NCI-H82 (cell line): ENCODE measurements at regions not wholly inside any gene's neighbourhood (a gene's known extent, or its start where the extent isn't known, plus 50 kb on each side); places are given as distances from the start of the nearest gene placed in this dataset.

Experiments used
- DNase-seq: peaks from one replicate; lab custom pipeline; 2025; lab: John Stamatoyannopoulos, UW

- no peak for DNase-seq
Measured at GRCh38 chr2:120401275-120402066, 55.5 kb downstream of the INHBB start.

DNA sequence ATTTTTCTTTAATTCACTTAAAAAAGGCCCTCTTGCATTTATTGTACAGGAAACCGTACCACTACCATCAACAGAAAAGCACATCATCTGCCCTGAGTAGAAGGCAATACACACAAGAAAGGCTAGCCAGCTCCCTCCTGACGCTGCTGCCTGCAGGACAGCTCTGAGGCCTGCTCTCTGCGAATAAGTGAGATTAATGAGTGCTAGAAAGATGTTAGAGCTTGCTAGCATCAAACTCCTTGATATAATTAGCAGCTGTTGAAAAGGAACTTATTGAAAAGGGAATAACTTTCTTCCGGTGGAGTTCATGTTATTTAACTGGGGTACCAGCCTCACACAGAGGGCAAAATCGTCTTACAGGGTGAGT, 56.1 kb downstream of the INHBB start:
- no peak for DNase-seq

GRCh38 chr2:120402508-120402907, 56.6 kb downstream of the INHBB start:
- DNase-seq = no peak

DNA sequence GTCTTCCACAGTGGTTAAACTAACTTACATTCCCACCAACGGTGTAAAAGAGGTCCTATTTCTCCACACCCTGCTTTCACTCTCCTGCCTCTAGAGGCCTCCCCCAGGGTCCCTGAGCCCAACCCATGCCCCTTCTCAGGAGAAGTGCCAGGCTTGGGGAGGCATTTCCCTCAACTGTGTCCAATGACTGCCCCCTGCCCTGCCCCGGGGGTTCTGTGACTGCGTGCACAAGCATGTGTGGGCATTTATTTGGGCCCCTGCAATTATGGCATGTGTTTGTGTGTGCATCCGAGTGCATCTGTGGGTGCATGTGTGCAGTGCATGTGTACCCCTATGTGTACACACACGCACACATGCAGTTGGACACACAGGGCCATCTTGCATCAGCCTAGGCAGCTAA, 57.3 kb downstream of the INHBB start:
- DNase-seq = no peak

- no peak for DNase-seq
Measured at GRCh38 chr2:120403676-120404075, 57.7 kb downstream of the INHBB start.

DNA sequence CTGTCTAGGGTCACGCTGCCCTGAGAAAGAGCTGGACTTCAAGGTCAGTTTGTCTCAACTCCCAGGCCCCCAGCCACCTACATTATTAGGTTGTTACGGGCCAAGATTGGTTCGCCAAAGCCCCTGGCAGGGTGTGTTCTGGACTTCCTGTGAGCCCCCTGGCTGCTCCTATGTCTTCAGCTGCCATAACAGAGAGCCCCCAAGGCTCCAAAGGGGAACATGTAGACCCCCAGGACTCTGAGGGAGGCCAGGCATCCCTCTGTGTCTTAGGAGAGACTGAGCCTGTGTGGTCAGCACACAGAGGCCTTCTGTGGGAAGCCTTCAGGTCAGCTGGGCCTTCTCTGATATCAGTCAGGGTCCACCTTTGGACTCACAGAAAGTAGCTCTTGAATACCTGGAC, 58.3 kb downstream of the INHBB start:
- no peak for DNase-seq

DNA sequence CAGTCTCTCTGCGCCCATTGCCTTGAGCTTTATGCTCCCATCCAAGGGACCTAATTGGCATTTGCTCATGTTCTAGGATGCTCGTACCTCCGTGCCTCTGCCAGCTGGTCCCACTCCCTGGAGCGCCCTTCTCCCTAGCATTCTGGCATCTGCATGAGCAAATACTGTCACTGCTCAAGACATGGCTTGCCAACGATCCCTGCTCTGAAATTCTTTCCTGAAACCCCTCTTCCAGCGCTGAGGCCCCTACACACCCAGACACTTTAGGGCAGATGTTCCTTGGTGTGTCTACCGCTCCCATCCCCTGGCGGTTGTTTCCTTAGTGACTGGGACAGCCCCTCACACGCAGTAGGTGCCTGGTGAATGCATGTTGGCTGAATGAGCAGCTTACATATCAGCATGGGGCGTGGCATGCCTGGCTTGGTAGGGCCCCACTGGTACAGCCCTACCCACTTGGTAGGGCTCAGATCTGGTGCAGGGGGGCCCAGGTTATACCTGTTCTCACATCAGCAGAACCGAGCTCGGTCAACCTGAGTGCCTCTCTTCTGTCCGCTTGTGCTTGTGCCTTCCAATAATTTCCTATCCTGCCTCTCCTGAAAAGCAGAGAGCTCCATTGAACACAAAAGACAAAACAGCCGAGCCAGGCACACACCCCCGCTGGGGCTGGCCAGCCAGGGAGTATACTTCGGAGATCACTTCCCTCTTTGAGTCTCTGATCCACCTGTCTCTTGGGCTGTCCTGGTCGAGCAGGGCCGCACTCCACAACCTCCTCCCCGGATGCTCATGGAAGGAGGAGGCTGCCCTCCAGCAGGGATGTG, 59.2 kb downstream of the INHBB start:
- no peak for DNase-seq

- DNase-seq = no peak
Measured at GRCh38 chr2:120405759-120406099, 59.8 kb downstream of the INHBB start.

DNA sequence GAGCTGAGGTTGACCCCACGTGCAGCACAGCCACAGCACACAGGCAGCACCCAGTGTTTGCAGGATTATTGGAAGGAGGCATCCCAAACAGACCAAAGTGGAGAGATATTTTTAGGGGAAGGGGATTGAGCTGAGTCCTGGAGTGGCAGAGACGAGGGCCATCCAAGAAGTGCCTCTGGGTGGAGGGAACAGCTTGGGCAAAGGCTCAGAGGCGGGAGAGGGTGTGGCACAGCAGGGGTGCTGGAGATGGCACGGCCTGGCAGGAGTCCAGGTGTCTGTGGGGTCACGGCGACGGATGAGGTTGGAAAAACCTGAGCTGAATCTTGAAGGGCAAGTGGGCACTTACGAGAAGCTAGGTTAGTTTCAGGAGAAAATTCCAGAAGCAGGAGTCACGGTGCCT, 60.6 kb downstream of the INHBB start:
- DNase-seq = no peak

- DNase-seq = no peak
Measured at GRCh38 chr2:120410487-120410886, 64.6 kb downstream of the INHBB start.

GRCh38 chr2:120415060-120415459, 69.1 kb downstream of the INHBB start:
- no peak for DNase-seq

GRCh38 chr2:120415728-120416509, 70.0 kb downstream of the INHBB start:
- DNase-seq = no peak

- DNase-seq = no peak
Measured at GRCh38 chr2:120418174-120418787, 72.3 kb downstream of the INHBB start.

DNA sequence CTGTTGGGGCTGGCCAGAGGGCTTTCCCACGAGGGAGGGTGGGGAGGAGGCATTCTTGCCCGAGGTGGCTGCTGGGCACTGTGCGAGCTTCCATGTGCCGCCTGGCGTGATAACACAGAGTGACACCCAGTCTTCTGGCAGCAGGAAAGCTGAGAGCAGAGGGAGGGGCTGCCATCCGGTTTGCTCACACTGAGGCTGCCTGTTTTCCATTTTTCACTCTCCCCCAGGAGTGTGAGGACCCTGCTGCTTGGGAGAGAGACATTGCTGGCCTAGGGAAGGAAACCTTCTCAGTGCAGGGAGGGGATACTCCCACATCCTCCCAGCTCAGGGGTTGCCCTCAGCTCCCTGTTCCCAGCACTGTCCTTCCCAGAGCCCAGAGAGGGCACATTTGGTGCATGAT, 73.1 kb downstream of the INHBB start:
- DNase-seq = no peak

GRCh38 chr2:120419955-120420354, 74.0 kb downstream of the INHBB start:
- no peak for DNase-seq

DNA sequence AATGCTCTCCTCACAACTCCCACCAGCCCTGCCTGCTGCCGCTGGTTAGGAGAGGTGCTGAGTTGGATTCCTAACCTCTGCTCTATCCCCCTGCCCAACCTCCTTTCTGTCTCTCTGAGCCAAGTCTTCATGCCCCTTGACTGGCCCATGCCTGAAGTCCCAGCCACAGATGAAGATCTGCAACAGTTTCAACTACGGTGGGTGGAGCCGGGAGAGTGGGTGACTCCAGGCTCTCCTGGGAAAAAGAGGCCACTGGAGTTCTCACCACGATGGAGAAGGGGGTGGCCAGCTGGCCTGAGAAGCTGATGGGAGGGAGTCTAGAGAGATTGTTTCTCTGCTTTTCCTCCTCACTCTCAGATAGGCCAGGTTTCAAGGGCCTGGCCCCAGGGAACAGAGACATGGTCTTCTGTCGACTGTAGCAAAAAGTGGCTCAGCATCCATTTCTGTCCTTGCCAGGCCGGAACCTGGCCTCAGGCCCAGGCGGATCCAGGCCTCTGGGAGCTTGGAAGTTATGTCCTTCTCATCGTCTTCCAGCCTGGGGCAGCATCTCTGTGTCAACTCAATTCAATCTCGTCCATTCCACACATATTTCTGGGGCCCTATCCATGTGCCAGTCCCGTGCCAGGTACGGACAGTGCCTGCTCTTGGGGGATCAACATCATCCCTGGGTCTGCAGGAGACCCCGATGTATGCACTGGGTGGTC, 75.3 kb downstream of the INHBB start:
- DNase-seq = no peak

- DNase-seq = no peak
Measured at GRCh38 chr2:120421830-120422175, 75.9 kb downstream of the INHBB start.

DNA sequence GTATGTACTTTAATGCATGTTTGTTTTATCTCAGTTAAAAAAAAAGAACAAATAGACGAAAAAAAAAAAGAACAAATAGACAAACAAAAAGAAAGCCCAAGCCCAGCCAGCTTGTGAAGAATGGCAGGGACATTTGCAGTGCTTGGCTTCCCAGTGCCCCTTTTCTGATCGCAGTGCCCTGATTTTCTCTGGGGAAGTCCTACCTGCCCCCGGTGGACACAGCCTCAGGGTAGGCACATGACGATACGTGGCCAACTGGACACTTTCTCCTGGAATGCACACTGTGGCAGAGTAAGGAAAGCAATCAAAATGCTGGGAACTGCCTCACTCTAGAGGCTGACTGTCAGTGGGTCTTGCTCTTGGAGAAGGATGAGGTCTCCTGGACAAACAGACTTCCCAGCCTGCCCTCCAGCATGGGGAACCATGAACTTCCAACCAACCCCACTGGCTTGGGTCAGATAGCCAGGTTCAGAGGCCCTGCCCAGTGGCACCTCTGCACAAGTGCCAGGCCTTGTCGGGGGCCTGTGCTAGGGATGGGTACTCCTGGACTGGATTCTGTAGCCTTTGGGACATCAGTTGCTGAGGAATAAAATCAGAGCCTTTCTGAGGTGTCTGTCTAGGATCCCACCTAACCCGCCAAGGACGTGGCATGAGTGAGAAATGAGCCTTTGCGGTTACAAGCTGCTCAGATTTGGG, 76.7 kb downstream of the INHBB start:
- DNase-seq = no peak

DNA sequence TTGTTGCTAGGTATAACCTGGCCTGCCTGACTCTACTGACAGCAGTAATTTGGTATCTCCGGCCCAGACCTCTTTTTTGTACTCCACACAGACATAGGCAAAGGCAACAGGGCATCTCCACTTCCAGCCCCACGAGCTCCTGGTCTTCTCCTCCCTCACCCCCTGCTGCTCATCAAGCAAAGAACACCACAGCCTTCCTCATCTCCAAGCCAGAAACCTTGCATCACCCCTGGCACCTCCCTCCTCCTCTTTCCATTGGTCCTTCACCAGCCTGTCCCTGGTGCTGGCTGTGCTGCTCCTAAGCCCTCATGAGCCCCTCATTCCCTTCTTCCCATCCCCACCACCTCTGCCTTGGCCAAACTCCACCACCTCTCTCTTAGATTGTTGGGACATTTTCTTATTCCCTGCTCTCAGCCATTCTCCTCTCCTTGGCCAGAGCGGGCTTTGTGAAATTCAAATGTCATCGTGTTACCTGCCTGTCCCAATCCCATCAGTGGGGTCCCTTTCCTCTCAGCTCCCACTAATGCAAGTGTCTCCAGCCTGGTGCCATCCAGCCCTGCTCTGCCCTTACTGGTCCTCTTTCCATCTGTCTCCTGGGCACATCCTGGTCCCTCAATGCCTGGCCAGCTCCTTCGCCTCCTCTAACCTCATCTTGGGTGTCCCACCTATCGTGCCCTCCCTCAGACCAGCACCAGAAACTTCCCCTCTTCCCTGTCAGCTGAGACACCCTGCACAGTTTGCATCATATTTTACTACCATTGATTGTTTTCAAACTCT, 77.4 kb downstream of the INHBB start:
- no peak for DNase-seq

GRCh38 chr2:120424274-120424796, 78.4 kb downstream of the INHBB start:
- no peak for DNase-seq
